HEK293 (cell line): ENCODE measurements at regions not wholly inside any gene's neighbourhood (a gene's known extent, or its start where the extent isn't known, plus 50 kb on each side); places are given as distances from the start of the nearest gene placed in this dataset.

Experiments used
- CTCF ChIA-PET: fragments of 350-600 bp; formaldehyde crosslinking; extraction: SDS; loops from one replicate; lab custom pipeline; 2021; ENCODE audit warnings: antibody characterized with exemption; lab: Yijun Ruan, JAX
- POLR2A ChIA-PET: fragments of 300-600 bp; formaldehyde crosslinking; extraction: SDS; loops from one replicate; lab custom pipeline; 2020; ENCODE audit warnings: antibody characterized with exemption, inconsistent platforms; lab: Yijun Ruan, JAX
- H3K27ac ChIP-seq: fragments of 200-500 bp; sonication (Bioruptor generic); 2 replicates; pipeline ENCODE4 v1.5.1; 2014; ENCODE audit warnings: low read depth, low read length, control low read depth, inconsistent platforms; ENCODE audit errors: extremely low read depth
- H3K36me3 ChIP-seq, 2 experiments: fragments of 200-500 bp in 1 of 2; sonication (Bioruptor generic) in 1 of 2; 1 replicate in 1 of 2; 2 replicates in 1 of 2; pipeline ENCODE4 v1.5.1; 2014 to 2017; ENCODE audit warnings: inconsistent platforms in 2 of 2, low read length in 2 of 2; ENCODE audit not compliant: control insufficient read depth in 2 of 2, insufficient read depth in 1 of 2
- H3K4me1 ChIP-seq: fragments of 200-500 bp; sonication (Bioruptor generic); 2 replicates; pipeline ENCODE4 v1.5.1; 2014; ENCODE audit warnings: mild to moderate bottlenecking, low read length, inconsistent platforms; ENCODE audit not compliant: control insufficient read depth, insufficient read depth
- H3K4me3 ChIP-seq: 2 replicates; pipeline ENCODE4 v1.5.1; 2011; ENCODE audit warnings: low read depth, mild to moderate bottlenecking, control low read depth, low read length, moderate library complexity
- H3K9me3 ChIP-seq: fragments of 200-500 bp; sonication (Bioruptor generic); 2 replicates; pipeline ENCODE4 v1.5.1; 2014; ENCODE audit warnings: low read depth, low read length, inconsistent platforms; ENCODE audit not compliant: control insufficient read depth, insufficient read depth
- EGR2 ChIP-seq: fragments of 450-650 bp; formaldehyde crosslinking; IDR thresholded peaks from 2 replicates; pipeline ENCODE4 v1.5.1; 2016; ENCODE audit warnings: low read depth, missing biosample characterization, missing genetic modification characterization
- SP2 ChIP-seq: fragments of 450-650 bp; formaldehyde crosslinking; IDR thresholded peaks from 2 replicates; pipeline ENCODE4 v1.5.1; 2016; ENCODE audit warnings: missing biosample characterization, missing genetic modification characterization
- SP7 ChIP-seq: fragments of 450-650 bp; formaldehyde crosslinking; IDR thresholded peaks from 2 replicates; pipeline ENCODE4 v1.5.1; 2016; ENCODE audit warnings: missing biosample characterization, missing genetic modification characterization
- TCF7L2 ChIP-seq: IDR thresholded peaks from 2 replicates; pipeline ENCODE4 v1.6.1; 2011; ENCODE audit warnings: low read depth, mild to moderate bottlenecking, inconsistent platforms, low read length, moderate library complexity, borderline replicate concordance
- YY2 ChIP-seq: fragments of 450-650 bp; formaldehyde crosslinking; IDR thresholded peaks from 2 replicates; pipeline ENCODE4 v1.5.1; 2016; ENCODE audit warnings: missing biosample characterization, missing genetic modification characterization
- ZBTB17 ChIP-seq: fragments of 450-650 bp; formaldehyde crosslinking; IDR thresholded peaks from 2 replicates; pipeline ENCODE4 v1.5.1; 2016; ENCODE audit warnings: missing biosample characterization, missing genetic modification characterization
- ZBTB26 ChIP-seq: fragments of 450-650 bp; formaldehyde crosslinking; optimal IDR thresholded peaks from 2 replicates; pipeline ENCODE3; 2016; ENCODE audit warnings: missing biosample characterization, mild to moderate bottlenecking, missing genetic modification characterization
- ZBTB7A ChIP-seq: fragments of 450-650 bp; formaldehyde crosslinking; IDR thresholded peaks from 2 replicates; pipeline ENCODE4 v1.5.1; 2016; ENCODE audit warnings: low read depth, missing biosample characterization, missing genetic modification characterization
- ZFHX2 ChIP-seq: fragments of 450-650 bp; formaldehyde crosslinking; conservative IDR thresholded peaks from 2 replicates; pipeline ENCODE4 v1.5.1; 2016; ENCODE audit warnings: missing biosample characterization, missing genetic modification characterization
- ZNF133 ChIP-seq: fragments of 450-650 bp; formaldehyde crosslinking; IDR thresholded peaks from 2 replicates; pipeline ENCODE4 v1.5.1; 2016; ENCODE audit warnings: missing biosample characterization, missing genetic modification characterization
- ZNF146 ChIP-seq: fragments of 450-650 bp; formaldehyde crosslinking; IDR thresholded peaks from 2 replicates; pipeline ENCODE4 v1.5.1; 2016; ENCODE audit warnings: missing biosample characterization, missing genetic modification characterization
- ZNF16 ChIP-seq: fragments of 450-650 bp; formaldehyde crosslinking; IDR thresholded peaks from 2 replicates; pipeline ENCODE4 v1.5.1; 2016; ENCODE audit warnings: low read depth, missing biosample characterization, missing genetic modification characterization
- ZNF211 ChIP-seq: fragments of 450-650 bp; formaldehyde crosslinking; IDR thresholded peaks from 2 replicates; pipeline ENCODE4 v1.5.1; 2016; ENCODE audit warnings: low read depth, missing biosample characterization, missing genetic modification characterization
- ZNF274 ChIP-seq, 2 experiments: fragments of 200-500 bp in 1 of 2; fragments of 450-650 bp in 1 of 2; sonication (Bioruptor generic) in 1 of 2; formaldehyde crosslinking in 1 of 2; IDR thresholded peaks; 2 replicates each; pipeline versions ENCODE4 v1.5.1 to v1.6.1; 2014 to 2016; ENCODE audit warnings: borderline replicate concordance in 1 of 2, inconsistent platforms in 1 of 2, low read length in 1 of 2, missing biosample characterization in 1 of 2, missing genetic modification characterization in 1 of 2
- ZNF311 ChIP-seq: fragments of 450-650 bp; formaldehyde crosslinking; IDR thresholded peaks from 2 replicates; pipeline ENCODE4 v1.5.1; 2017; ENCODE audit warnings: missing biosample characterization, missing genetic modification characterization, borderline replicate concordance
- ZNF366 ChIP-seq: fragments of 450-650 bp; formaldehyde crosslinking; conservative IDR thresholded peaks from 2 replicates; pipeline ENCODE4 v1.5.1; 2016; ENCODE audit warnings: missing biosample characterization, missing genetic modification characterization
- ZNF473 ChIP-seq: fragments of 450-650 bp; formaldehyde crosslinking; IDR thresholded peaks from 2 replicates; pipeline ENCODE4 v1.5.1; 2017; ENCODE audit warnings: missing biosample characterization, missing genetic modification characterization
- ZNF501 ChIP-seq: fragments of 450-650 bp; formaldehyde crosslinking; IDR thresholded peaks from 2 replicates; pipeline ENCODE4 v1.5.1; 2016; ENCODE audit warnings: missing biosample characterization, missing genetic modification characterization
- ZNF521 ChIP-seq: fragments of 450-650 bp; formaldehyde crosslinking; IDR thresholded peaks from 2 replicates; pipeline ENCODE4 v1.5.1; 2017; ENCODE audit warnings: missing biosample characterization, mild to moderate bottlenecking, missing genetic modification characterization
- ZNF621 ChIP-seq: fragments of 450-650 bp; formaldehyde crosslinking; IDR thresholded peaks from 2 replicates; pipeline ENCODE4 v1.5.1; 2017; ENCODE audit warnings: missing biosample characterization, missing genetic modification characterization
- ZNF670 ChIP-seq: fragments of 450-650 bp; formaldehyde crosslinking; IDR thresholded peaks from 2 replicates; pipeline ENCODE4 v1.5.1; 2016; ENCODE audit warnings: missing biosample characterization, missing genetic modification characterization, low read depth
- ZNF747 ChIP-seq: fragments of 450-650 bp; formaldehyde crosslinking; IDR thresholded peaks from 2 replicates; pipeline ENCODE4 v1.5.1; 2016; ENCODE audit warnings: missing biosample characterization, missing genetic modification characterization
- ZNF76 ChIP-seq: fragments of 450-650 bp; formaldehyde crosslinking; IDR thresholded peaks from 2 replicates; pipeline ENCODE4; 2016; ENCODE audit warnings: low read depth, missing biosample characterization, missing genetic modification characterization, borderline replicate concordance
- ZNF777 ChIP-seq: fragments of 450-650 bp; formaldehyde crosslinking; IDR thresholded peaks from 2 replicates; pipeline ENCODE4 v1.5.1; 2017; ENCODE audit warnings: missing biosample characterization, missing genetic modification characterization, borderline replicate concordance
- ZNF791 ChIP-seq: fragments of 450-650 bp; formaldehyde crosslinking; IDR thresholded peaks from 2 replicates; pipeline ENCODE4 v1.5.1; 2016; ENCODE audit warnings: missing biosample characterization, missing genetic modification characterization
- TF ChIP-seq, protein P1 (sequence below): fragments of 450-650 bp; formaldehyde crosslinking; IDR thresholded peaks from 2 replicates; pipeline ENCODE4 v1.5.1; 2017; ENCODE audit warnings: missing biosample characterization, missing genetic modification characterization
- TF ChIP-seq, protein P2 (sequence below): fragments of 450-650 bp; formaldehyde crosslinking; IDR thresholded peaks from 2 replicates; pipeline ENCODE4 v1.5.1; 2016; ENCODE audit warnings: missing biosample characterization, missing genetic modification characterization
- TF ChIP-seq, protein P3 (sequence below): fragments of 450-650 bp; formaldehyde crosslinking; IDR thresholded peaks from 2 replicates; pipeline ENCODE4 v1.5.1; 2016; ENCODE audit warnings: missing biosample characterization, missing genetic modification characterization
- TF ChIP-seq, protein P4 (sequence below): fragments of 450-650 bp; formaldehyde crosslinking; IDR thresholded peaks from 2 replicates; pipeline ENCODE4 v1.5.1; 2016; ENCODE audit warnings: missing biosample characterization, missing genetic modification characterization

DNA sequence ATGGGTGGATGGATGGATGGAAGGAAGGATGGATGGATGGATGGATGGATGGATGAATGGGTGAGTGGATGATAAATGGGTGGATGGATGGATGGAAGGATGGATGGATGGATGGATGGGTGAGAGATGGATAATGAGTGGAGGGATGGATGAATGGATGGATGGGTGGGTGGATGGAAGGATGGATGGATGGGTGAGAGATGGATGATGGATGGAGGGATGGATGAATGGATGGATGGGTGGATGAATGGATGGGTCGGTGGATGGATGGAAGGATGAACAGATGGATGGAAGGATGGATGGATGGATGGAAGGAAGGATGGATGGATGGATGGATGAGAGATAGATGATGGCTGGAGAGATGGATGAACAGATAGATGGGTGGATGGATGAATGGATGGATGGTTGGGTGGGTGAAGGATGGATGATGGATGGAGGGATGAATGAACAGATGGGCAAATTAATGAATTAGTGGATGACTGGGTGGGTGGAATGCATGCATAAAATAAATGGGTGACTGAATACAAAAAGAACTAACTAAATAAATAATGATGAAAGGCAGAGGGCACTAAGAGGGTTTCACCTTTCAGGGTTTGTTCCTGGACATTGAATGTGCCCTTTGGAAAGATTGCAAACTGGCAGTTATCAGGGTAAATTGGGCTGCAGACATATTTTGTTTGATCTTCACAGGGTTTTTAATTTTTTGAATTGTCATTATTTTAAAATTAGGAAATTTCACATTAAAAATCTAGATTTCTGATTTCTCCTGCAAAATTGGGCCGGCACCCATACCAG, 50.9 kb upstream of the PTPN1 start:
- TF ChIP-seq ZNF311 (tag by site-specific recombination) (peak; percentile 82; the same call in 1 of the 2 replicates), SP7 (tag by site-specific recombination) (no peak), ZNF366 (tag by site-specific recombination) (peak; percentile 100), ZNF146 (tag by site-specific recombination) (peak; percentile 17; the same call in 1 of the 2 replicates), ZNF521 (tag by site-specific recombination) (peak; percentile 87; the same call in 1 of the 2 replicates), YY2 (tag by site-specific recombination) (no peak; the same call in 1 of the 2 replicates), ZNF16 (tag by site-specific recombination) (no peak), ZFHX2 (tag by site-specific recombination) (0 out of 2 replicates have a peak, but pooled peaks have one; percentile 18), TCF7L2 (no peak), ZNF211 (tag by site-specific recombination) (no peak), ZNF670 (no peak), ZBTB17 (tag by site-specific recombination) (peak; percentile 100), ZNF76 (tag by site-specific recombination) (no peak), ZBTB7A (tag by site-specific recombination) (no peak), SP2 (tag by site-specific recombination) (no peak), ZNF777 (tag by site-specific recombination) (no peak), EGR2 (tag by site-specific recombination) (0 out of 2 replicates have a peak, but pooled peaks have one; percentile 47), ZNF133 (tag by site-specific recombination) (0 out of 2 replicates have a peak, but pooled peaks have one; percentile 14), ZBTB26 (tag by site-specific recombination) (no peak), ZNF501 (tag by site-specific recombination) (no peak), ZNF747 (tag by site-specific recombination) (no peak), ZNF621 (tag by site-specific recombination) (0 out of 2 replicates have a peak, but pooled peaks have one; percentile 59), ZNF473 (0 out of 2 replicates have a peak, but pooled peaks have one; percentile 40), ZNF274 (IDR thresholded peaks at IDR 0.05; ENCODE audit: low read length) (no peak), ZNF274 (tag by site-specific recombination; IDR thresholded peaks at IDR 0.05; ENCODE audit: borderline replicate concordance) (peak; percentile 53), ZNF791 (peak; percentile 52; the same call in 1 of the 2 replicates)
- TF ChIP-seq, protein P1, sequence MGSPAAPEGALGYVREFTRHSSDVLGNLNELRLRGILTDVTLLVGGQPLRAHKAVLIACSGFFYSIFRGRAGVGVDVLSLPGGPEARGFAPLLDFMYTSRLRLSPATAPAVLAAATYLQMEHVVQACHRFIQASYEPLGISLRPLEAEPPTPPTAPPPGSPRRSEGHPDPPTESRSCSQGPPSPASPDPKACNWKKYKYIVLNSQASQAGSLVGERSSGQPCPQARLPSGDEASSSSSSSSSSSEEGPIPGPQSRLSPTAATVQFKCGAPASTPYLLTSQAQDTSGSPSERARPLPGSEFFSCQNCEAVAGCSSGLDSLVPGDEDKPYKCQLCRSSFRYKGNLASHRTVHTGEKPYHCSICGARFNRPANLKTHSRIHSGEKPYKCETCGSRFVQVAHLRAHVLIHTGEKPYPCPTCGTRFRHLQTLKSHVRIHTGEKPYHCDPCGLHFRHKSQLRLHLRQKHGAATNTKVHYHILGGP (tag by site-specific recombination) = 0 out of 2 replicates have a peak, but pooled peaks have one; percentile 40
- TF ChIP-seq, protein P2, sequence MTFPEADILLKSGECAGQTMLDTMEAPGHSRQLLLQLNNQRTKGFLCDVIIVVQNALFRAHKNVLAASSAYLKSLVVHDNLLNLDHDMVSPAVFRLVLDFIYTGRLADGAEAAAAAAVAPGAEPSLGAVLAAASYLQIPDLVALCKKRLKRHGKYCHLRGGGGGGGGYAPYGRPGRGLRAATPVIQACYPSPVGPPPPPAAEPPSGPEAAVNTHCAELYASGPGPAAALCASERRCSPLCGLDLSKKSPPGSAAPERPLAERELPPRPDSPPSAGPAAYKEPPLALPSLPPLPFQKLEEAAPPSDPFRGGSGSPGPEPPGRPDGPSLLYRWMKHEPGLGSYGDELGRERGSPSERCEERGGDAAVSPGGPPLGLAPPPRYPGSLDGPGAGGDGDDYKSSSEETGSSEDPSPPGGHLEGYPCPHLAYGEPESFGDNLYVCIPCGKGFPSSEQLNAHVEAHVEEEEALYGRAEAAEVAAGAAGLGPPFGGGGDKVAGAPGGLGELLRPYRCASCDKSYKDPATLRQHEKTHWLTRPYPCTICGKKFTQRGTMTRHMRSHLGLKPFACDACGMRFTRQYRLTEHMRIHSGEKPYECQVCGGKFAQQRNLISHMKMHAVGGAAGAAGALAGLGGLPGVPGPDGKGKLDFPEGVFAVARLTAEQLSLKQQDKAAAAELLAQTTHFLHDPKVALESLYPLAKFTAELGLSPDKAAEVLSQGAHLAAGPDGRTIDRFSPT (tag by site-specific recombination) = no peak
- TF ChIP-seq, protein P3, sequence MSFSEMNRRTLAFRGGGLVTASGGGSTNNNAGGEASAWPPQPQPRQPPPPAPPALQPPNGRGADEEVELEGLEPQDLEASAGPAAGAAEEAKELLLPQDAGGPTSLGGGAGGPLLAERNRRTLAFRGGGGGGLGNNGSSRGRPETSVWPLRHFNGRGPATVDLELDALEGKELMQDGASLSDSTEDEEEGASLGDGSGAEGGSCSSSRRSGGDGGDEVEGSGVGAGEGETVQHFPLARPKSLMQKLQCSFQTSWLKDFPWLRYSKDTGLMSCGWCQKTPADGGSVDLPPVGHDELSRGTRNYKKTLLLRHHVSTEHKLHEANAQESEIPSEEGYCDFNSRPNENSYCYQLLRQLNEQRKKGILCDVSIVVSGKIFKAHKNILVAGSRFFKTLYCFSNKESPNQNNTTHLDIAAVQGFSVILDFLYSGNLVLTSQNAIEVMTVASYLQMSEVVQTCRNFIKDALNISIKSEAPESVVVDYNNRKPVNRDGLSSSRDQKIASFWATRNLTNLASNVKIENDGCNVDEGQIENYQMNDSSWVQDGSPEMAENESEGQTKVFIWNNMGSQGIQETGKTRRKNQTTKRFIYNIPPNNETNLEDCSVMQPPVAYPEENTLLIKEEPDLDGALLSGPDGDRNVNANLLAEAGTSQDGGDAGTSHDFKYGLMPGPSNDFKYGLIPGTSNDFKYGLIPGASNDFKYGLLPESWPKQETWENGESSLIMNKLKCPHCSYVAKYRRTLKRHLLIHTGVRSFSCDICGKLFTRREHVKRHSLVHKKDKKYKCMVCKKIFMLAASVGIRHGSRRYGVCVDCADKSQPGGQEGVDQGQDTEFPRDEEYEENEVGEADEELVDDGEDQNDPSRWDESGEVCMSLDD (tag by site-specific recombination) = 0 out of 2 replicates have a peak, but pooled peaks have one; percentile 26
- TF ChIP-seq, protein P4, sequence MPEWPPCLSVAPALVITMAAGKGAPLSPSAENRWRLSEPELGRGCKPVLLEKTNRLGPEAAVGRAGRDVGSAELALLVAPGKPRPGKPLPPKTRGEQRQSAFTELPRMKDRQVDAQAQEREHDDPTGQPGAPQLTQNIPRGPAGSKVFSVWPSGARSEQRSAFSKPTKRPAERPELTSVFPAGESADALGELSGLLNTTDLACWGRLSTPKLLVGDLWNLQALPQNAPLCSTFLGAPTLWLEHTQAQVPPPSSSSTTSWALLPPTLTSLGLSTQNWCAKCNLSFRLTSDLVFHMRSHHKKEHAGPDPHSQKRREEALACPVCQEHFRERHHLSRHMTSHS (tag by site-specific recombination) = no peak
- H3K4me1 ChIP-seq = no peaks in the 10 kb centered on the region
- H3K4me3 ChIP-seq = no peak overlapping the region
- no peaks in the 10 kb centered on the region for H3K36me3 ChIP-seq
- ChIA-PET CTCF (interaction anchor here (0.7 to 1.1 kb wide), 2 partner anchors 126 to 271 kb away, joined by 3 read pairs; no protein-coding TSS in a partner anchor), POLR2A (no interaction called here)
- H3K27ac ChIP-seq = no peak overlapping the region
- H3K9me3 ChIP-seq = no peaks in the 10 kb centered on the region
